HEK293 (cell line): ENCODE measurements at regions not wholly inside any gene's neighbourhood (a gene's known extent, or its start where the extent isn't known, plus 50 kb on each side); places are given as distances from the start of the nearest gene placed in this dataset.

ENCODE experiments used
- CTCF ChIA-PET: fragments of 350-600 bp; formaldehyde crosslinking; extraction: SDS; loops from one replicate; lab custom pipeline; 2021; ENCODE audit warnings: antibody characterized with exemption; lab: Yijun Ruan, JAX
- POLR2A ChIA-PET: fragments of 300-600 bp; formaldehyde crosslinking; extraction: SDS; loops from one replicate; lab custom pipeline; 2020; ENCODE audit warnings: antibody characterized with exemption, inconsistent platforms; lab: Yijun Ruan, JAX
- H3K27ac ChIP-seq: fragments of 200-500 bp; sonication (Bioruptor generic); 2 replicates; pipeline ENCODE4 v1.5.1; 2014; ENCODE audit warnings: low read depth, low read length, control low read depth, inconsistent platforms; ENCODE audit errors: extremely low read depth
- H3K36me3 ChIP-seq, 2 experiments: fragments of 200-500 bp in 1 of 2; sonication (Bioruptor generic) in 1 of 2; 1 replicate in 1 of 2; 2 replicates in 1 of 2; pipeline ENCODE4 v1.5.1; 2014 to 2017; ENCODE audit warnings: inconsistent platforms in 2 of 2, low read length in 2 of 2; ENCODE audit not compliant: control insufficient read depth in 2 of 2, insufficient read depth in 1 of 2
- H3K4me1 ChIP-seq: fragments of 200-500 bp; sonication (Bioruptor generic); 2 replicates; pipeline ENCODE4 v1.5.1; 2014; ENCODE audit warnings: mild to moderate bottlenecking, low read length, inconsistent platforms; ENCODE audit not compliant: control insufficient read depth, insufficient read depth
- H3K4me3 ChIP-seq: 2 replicates; pipeline ENCODE4 v1.5.1; 2011; ENCODE audit warnings: low read depth, mild to moderate bottlenecking, control low read depth, low read length, moderate library complexity
- H3K9me3 ChIP-seq: fragments of 200-500 bp; sonication (Bioruptor generic); 2 replicates; pipeline ENCODE4 v1.5.1; 2014; ENCODE audit warnings: low read depth, low read length, inconsistent platforms; ENCODE audit not compliant: control insufficient read depth, insufficient read depth
- GLI4 ChIP-seq: fragments of 450-650 bp; formaldehyde crosslinking; IDR thresholded peaks from 2 replicates; pipeline ENCODE4 v1.5.1; 2016; ENCODE audit warnings: missing biosample characterization, missing genetic modification characterization
- HOXC10 ChIP-seq: sonication (generic); formaldehyde crosslinking; IDR thresholded peaks from 2 replicates; pipeline ENCODE4 v1.8.1; 2023; ENCODE audit warnings: mild to moderate bottlenecking, missing genetic modification reagents
- HOXD13 ChIP-seq: sonication (generic); formaldehyde crosslinking; IDR thresholded peaks from 2 replicates; pipeline ENCODE4 v1.8.0; 2022; ENCODE audit warnings: missing genetic modification reagents, borderline replicate concordance
- REPIN1 ChIP-seq: fragments of 450-650 bp; formaldehyde crosslinking; IDR thresholded peaks from 2 replicates; pipeline ENCODE4 v1.5.1; 2017; ENCODE audit warnings: missing biosample characterization, missing genetic modification characterization, low read depth
- SP2 ChIP-seq: fragments of 450-650 bp; formaldehyde crosslinking; IDR thresholded peaks from 2 replicates; pipeline ENCODE4 v1.5.1; 2016; ENCODE audit warnings: missing biosample characterization, missing genetic modification characterization
- TRIM28 ChIP-seq: IDR thresholded peaks from 2 replicates; pipeline ENCODE4 v1.6.1; 2011; ENCODE audit warnings: low read length, control low read depth, borderline replicate concordance
- ZBTB48 ChIP-seq: fragments of 450-650 bp; formaldehyde crosslinking; IDR thresholded peaks from 2 replicates; pipeline ENCODE4 v1.5.1; 2016; ENCODE audit warnings: missing biosample characterization, missing genetic modification characterization
- ZFHX2 ChIP-seq: fragments of 450-650 bp; formaldehyde crosslinking; conservative IDR thresholded peaks from 2 replicates; pipeline ENCODE4 v1.5.1; 2016; ENCODE audit warnings: missing biosample characterization, missing genetic modification characterization
- ZNF239 ChIP-seq: fragments of 450-650 bp; formaldehyde crosslinking; IDR thresholded peaks from 2 replicates; pipeline ENCODE4 v1.5.1; 2016; ENCODE audit warnings: missing biosample characterization, missing genetic modification characterization
- ZNF274 ChIP-seq, 2 experiments: fragments of 200-500 bp in 1 of 2; fragments of 450-650 bp in 1 of 2; sonication (Bioruptor generic) in 1 of 2; formaldehyde crosslinking in 1 of 2; IDR thresholded peaks; 2 replicates each; pipeline versions ENCODE4 v1.5.1 to v1.6.1; 2014 to 2016; ENCODE audit warnings: borderline replicate concordance in 1 of 2, inconsistent platforms in 1 of 2, low read length in 1 of 2, missing biosample characterization in 1 of 2, missing genetic modification characterization in 1 of 2
- ZNF311 ChIP-seq: fragments of 450-650 bp; formaldehyde crosslinking; IDR thresholded peaks from 2 replicates; pipeline ENCODE4 v1.5.1; 2017; ENCODE audit warnings: missing biosample characterization, missing genetic modification characterization, borderline replicate concordance
- ZNF394 ChIP-seq: fragments of 450-650 bp; formaldehyde crosslinking; IDR thresholded peaks from 2 replicates; pipeline ENCODE4 v1.5.1; 2016; ENCODE audit warnings: missing biosample characterization, missing genetic modification characterization, mild to moderate bottlenecking, moderate library complexity, borderline replicate concordance
- ZNF560 ChIP-seq: fragments of 450-650 bp; formaldehyde crosslinking; IDR thresholded peaks from 2 replicates; pipeline ENCODE4 v1.5.1; 2017; ENCODE audit warnings: missing biosample characterization, missing genetic modification characterization, borderline replicate concordance
- ZNF585B ChIP-seq: fragments of 450-650 bp; formaldehyde crosslinking; IDR thresholded peaks from 2 replicates; pipeline ENCODE4 v1.5.1; 2016; ENCODE audit warnings: missing biosample characterization, missing genetic modification characterization
- ZNF639 ChIP-seq: fragments of 450-650 bp; formaldehyde crosslinking; IDR thresholded peaks from 2 replicates; pipeline ENCODE4 v1.5.1; 2016; ENCODE audit warnings: missing biosample characterization, missing genetic modification characterization
- ZNF654 ChIP-seq: fragments of 450-650 bp; formaldehyde crosslinking; IDR thresholded peaks from 2 replicates; pipeline ENCODE4 v1.5.1; 2016; ENCODE audit warnings: low read depth, missing biosample characterization, missing genetic modification characterization
- ZNF664 ChIP-seq: fragments of 450-650 bp; formaldehyde crosslinking; IDR thresholded peaks from 2 replicates; pipeline ENCODE4 v1.5.1; 2016; ENCODE audit warnings: missing biosample characterization, missing genetic modification characterization
- ZSCAN18 ChIP-seq: fragments of 450-650 bp; formaldehyde crosslinking; IDR thresholded peaks from 2 replicates; pipeline ENCODE4 v1.5.1; 2016; ENCODE audit warnings: missing biosample characterization, missing genetic modification characterization
- ZSCAN23 ChIP-seq: fragments of 450-650 bp; formaldehyde crosslinking; IDR thresholded peaks from 2 replicates; pipeline ENCODE4 v1.5.1; 2016; ENCODE audit warnings: missing biosample characterization, missing genetic modification characterization
- TF ChIP-seq, protein P1 (sequence below): fragments of 450-650 bp; formaldehyde crosslinking; IDR thresholded peaks from 2 replicates; pipeline ENCODE4 v1.5.0; 2017; ENCODE audit warnings: missing biosample characterization, missing genetic modification characterization, borderline replicate concordance
- TF ChIP-seq, protein P2 (sequence below): fragments of 450-650 bp; formaldehyde crosslinking; conservative IDR thresholded peaks from 2 replicates; pipeline ENCODE4 v1.5.1; 2016; ENCODE audit warnings: low read depth, missing biosample characterization, missing genetic modification characterization

DNA sequence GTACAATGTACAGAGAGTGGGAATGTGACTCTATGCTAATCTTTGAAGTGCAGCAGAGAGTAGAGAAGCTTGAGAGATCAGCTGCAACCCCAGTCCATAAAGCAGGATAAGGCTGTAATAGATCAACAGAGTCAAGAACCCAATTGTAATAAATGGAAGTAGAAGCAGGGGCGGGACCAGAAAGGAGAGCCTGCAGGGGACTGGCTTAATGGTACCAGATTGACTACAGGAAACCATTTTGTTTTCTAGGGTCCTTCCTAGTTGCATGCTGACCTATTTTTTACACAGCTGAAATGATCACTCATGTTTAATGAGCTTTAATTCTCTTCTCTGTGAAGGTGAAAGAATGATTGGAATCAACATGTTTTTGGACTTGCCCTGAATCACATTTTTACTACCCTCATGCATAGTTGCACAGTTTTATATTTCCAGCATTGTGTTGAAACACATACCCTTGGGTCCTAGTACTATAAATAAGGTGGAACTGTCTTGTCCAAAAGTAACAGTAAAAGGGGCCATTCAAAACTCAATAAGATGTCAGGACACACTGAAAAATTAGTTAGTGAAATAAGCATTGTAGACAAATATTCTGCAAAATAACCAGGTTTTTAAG lies 69.8 kb downstream of the GPR88 start:
- POLR2A ChIA-PET: no interaction called here
- CTCF ChIA-PET: interaction anchor here (1.1 to 2.1 kb wide), 3 partner anchors 9 to 261 kb away, joined by 3 to 16 read pairs (median 7); no protein-coding TSS in a partner anchor

GRCh38 chr1:100609849-100610248 lies 71.9 kb downstream of the GPR88 start:
- no peaks in the 10 kb centered on the region for H3K4me1 ChIP-seq
- no peaks in the 10 kb centered on the region for H3K9me3 ChIP-seq
- TF ChIP-seq HOXD13 (CRISPR knock-in tag) (no peak), ZNF664 (tag by site-specific recombination) (no peak), REPIN1 (tag by site-specific recombination) (no peak), ZNF654 (tag by site-specific recombination) (no peak), GLI4 (no peak), ZNF639 (tag by site-specific recombination) (no peak), HOXC10 (CRISPR knock-in tag) (no peak), ZNF274 (IDR thresholded peaks at IDR 0.05; ENCODE audit: low read length) (no peak), ZNF274 (tag by site-specific recombination; IDR thresholded peaks at IDR 0.05; ENCODE audit: borderline replicate concordance) (no peak), ZNF394 (tag by site-specific recombination) (no peak), ZNF560 (tag by site-specific recombination) (no peak), TRIM28 (no peak), ZSCAN23 (tag by site-specific recombination) (no peak), ZNF311 (no peak)
- TF ChIP-seq, protein P1, sequence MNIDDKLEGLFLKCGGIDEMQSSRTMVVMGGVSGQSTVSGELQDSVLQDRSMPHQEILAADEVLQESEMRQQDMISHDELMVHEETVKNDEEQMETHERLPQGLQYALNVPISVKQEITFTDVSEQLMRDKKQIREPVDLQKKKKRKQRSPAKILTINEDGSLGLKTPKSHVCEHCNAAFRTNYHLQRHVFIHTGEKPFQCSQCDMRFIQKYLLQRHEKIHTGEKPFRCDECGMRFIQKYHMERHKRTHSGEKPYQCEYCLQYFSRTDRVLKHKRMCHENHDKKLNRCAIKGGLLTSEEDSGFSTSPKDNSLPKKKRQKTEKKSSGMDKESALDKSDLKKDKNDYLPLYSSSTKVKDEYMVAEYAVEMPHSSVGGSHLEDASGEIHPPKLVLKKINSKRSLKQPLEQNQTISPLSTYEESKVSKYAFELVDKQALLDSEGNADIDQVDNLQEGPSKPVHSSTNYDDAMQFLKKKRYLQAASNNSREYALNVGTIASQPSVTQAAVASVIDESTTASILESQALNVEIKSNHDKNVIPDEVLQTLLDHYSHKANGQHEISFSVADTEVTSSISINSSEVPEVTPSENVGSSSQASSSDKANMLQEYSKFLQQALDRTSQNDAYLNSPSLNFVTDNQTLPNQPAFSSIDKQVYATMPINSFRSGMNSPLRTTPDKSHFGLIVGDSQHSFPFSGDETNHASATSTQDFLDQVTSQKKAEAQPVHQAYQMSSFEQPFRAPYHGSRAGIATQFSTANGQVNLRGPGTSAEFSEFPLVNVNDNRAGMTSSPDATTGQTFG: no peak
- no peak overlapping the region for H3K4me3 ChIP-seq
- no peaks in the 10 kb centered on the region for H3K36me3 ChIP-seq
- CTCF ChIA-PET: interaction anchor here (0.6 to 1.0 kb wide), 4 partner anchors 35 to 210 kb away, joined by 3 to 5 read pairs (median 4); no protein-coding TSS in a partner anchor
- no peak overlapping the region for H3K27ac ChIP-seq
- POLR2A ChIA-PET: no interaction called here

More for the DNA sequence above, 69.8 kb downstream of the GPR88 start:
- TF ChIP-seq ZNF239 (tag by site-specific recombination) (no peak), SP2 (tag by site-specific recombination) (no peak), ZNF274 (IDR thresholded peaks at IDR 0.05; ENCODE audit: low read length) (no peak), ZNF274 (tag by site-specific recombination; IDR thresholded peaks at IDR 0.05; ENCODE audit: borderline replicate concordance) (no peak), ZBTB48 (tag by site-specific recombination) (no peak), ZSCAN18 (tag by site-specific recombination) (no peak), ZNF585B (tag by site-specific recombination) (no peak), ZFHX2 (tag by site-specific recombination) (no peak), ZNF311 (no peak)
- TF ChIP-seq, protein P2, sequence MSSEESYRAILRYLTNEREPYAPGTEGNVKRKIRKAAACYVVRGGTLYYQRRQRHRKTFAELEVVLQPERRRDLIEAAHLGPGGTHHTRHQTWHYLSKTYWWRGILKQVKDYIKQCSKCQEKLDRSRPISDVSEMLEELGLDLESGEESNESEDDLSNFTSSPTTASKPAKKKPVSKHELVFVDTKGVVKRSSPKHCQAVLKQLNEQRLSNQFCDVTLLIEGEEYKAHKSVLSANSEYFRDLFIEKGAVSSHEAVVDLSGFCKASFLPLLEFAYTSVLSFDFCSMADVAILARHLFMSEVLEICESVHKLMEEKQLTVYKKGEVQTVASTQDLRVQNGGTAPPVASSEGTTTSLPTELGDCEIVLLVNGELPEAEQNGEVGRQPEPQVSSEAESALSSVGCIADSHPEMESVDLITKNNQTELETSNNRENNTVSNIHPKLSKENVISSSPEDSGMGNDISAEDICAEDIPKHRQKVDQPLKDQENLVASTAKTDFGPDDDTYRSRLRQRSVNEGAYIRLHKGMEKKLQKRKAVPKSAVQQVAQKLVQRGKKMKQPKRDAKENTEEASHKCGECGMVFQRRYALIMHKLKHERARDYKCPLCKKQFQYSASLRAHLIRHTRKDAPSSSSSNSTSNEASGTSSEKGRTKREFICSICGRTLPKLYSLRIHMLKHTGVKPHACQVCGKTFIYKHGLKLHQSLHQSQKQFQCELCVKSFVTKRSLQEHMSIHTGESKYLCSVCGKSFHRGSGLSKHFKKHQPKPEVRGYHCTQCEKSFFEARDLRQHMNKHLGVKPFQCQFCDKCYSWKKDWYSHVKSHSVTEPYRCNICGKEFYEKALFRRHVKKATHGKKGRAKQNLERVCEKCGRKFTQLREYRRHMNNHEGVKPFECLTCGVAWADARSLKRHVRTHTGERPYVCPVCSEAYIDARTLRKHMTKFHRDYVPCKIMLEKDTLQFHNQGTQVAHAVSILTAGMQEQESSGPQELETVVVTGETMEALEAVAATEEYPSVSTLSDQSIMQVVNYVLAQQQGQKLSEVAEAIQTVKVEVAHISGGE (tag by site-specific recombination): no peak
- Histone ChIP-seq H3K36me3 (no peaks in the 10 kb centered on the region), H3K27ac (no peak overlapping the region), H3K4me3 (no peak overlapping the region), H3K9me3 (no peaks in the 10 kb centered on the region), H3K4me1 (no peaks in the 10 kb centered on the region)
